ENCODE measurements at regions not wholly inside any gene's neighbourhood (a gene's known extent, or its start where the extent isn't known, plus 50 kb on each side); places are given as distances from the start of the nearest gene placed in this dataset.

DNA sequence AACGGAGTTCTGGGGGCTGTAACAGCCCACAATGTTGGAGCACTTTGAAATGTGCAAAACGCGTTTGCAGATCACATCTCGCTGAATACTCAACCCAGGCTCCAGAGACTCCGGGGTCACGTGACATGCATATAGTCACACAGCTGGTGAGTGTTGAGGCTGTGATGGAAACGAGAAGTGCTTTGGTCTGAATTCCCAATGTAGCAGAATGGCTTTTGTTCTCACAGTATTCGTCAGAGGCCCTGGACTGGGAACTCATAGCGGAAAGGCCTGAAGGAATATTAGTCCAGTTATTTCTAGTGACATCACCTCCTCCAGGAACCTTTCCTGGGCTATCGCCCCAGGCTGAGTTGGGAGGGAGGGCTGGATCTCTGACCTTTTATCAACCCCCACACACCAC, 95.8 kb upstream of the CRHR1 start:
- TF ChIP-seq, protein P1, sequence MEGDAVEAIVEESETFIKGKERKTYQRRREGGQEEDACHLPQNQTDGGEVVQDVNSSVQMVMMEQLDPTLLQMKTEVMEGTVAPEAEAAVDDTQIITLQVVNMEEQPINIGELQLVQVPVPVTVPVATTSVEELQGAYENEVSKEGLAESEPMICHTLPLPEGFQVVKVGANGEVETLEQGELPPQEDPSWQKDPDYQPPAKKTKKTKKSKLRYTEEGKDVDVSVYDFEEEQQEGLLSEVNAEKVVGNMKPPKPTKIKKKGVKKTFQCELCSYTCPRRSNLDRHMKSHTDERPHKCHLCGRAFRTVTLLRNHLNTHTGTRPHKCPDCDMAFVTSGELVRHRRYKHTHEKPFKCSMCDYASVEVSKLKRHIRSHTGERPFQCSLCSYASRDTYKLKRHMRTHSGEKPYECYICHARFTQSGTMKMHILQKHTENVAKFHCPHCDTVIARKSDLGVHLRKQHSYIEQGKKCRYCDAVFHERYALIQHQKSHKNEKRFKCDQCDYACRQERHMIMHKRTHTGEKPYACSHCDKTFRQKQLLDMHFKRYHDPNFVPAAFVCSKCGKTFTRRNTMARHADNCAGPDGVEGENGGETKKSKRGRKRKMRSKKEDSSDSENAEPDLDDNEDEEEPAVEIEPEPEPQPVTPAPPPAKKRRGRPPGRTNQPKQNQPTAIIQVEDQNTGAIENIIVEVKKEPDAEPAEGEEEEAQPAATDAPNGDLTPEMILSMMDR (conservative IDR thresholded peaks at IDR 0.05; ENCODE audit: low read length): no peak
- TF ChIP-seq EZH2phosphoT487 (IDR thresholded peaks at IDR 0.05; ENCODE audit: borderline replicate concordance): no peak

Measured in Loucy (cell line).